PC-9 (cell line): ENCODE measurements at regions not wholly inside any gene's neighbourhood (a gene's known extent, or its start where the extent isn't known, plus 50 kb on each side); places are given as distances from the start of the nearest gene placed in this dataset.
A peak's percentile ranks its signal among the peaks of the same experiment; 100 is the strongest.

ENCODE experiments used
- BruUV-seq: library from RNA; stranded (reverse); fragments of 400-500 nt; replicated peaks from 2 replicates; lab custom pipeline; 2021; lab: Mats Ljungman, UMichigan
- CTCF ChIA-PET: fragments of 300-600 bp; sonication (Branson Sonifier 250); formaldehyde crosslinking; loops from one replicate; lab custom pipeline; 2022; ENCODE audit warnings: antibody characterized with exemption; lab: Charles Lee
- POLR2A ChIA-PET: fragments of 300-600 bp; sonication (Branson Sonifier 250); formaldehyde crosslinking; loops from one replicate; lab custom pipeline; 2022; ENCODE audit warnings: antibody characterized with exemption; ENCODE audit not compliant: unreplicated experiment; lab: Charles Lee
- DNase-seq, 2 experiments: peaks; one replicate each; pipeline versions ENCODE4 v3.0.0 to v3.0.0-alpha.2; 2015 to 2022; ENCODE audit warnings: mixed read lengths in 1 of 2
- H2AFZ ChIP-seq: fragments of 200-600 bp; sonication (generic); 2 replicates; pipeline ENCODE4 v1.8.1; 2017; ENCODE audit warnings: antibody characterized with exemption
- H3F3A ChIP-seq: fragments of 200-600 bp; sonication (generic); 2 replicates; pipeline ENCODE4 v1.8.1; 2017; ENCODE audit warnings: antibody characterized with exemption, mild to moderate bottlenecking, low read depth; ENCODE audit not compliant: insufficient read depth
- H3K27ac ChIP-seq: fragments of 200-600 bp; sonication (generic); 2 replicates; pipeline ENCODE4 v1.6.1; 2016; ENCODE audit warnings: mixed run types
- H3K27me3 ChIP-seq: fragments of 200-600 bp; sonication (generic); 2 replicates; pipeline ENCODE4 v1.6.1; 2016; ENCODE audit warnings: low read depth, mixed run types; ENCODE audit not compliant: insufficient read depth
- H3K36me3 ChIP-seq: fragments of 200-600 bp; sonication (generic); 2 replicates; pipeline ENCODE4 v1.6.1; 2016; ENCODE audit warnings: low read depth, mixed run types
- H3K4me1 ChIP-seq: fragments of 200-600 bp; sonication (generic); replicated peaks from 2 replicates; pipeline ENCODE4 v1.6.1; 2016; ENCODE audit warnings: mixed run types; ENCODE audit not compliant: insufficient read depth
- H3K4me2 ChIP-seq: fragments of 200-600 bp; sonication (generic); 2 replicates; pipeline ENCODE4 v1.6.1; 2017; ENCODE audit warnings: mixed run types
- H3K4me3 ChIP-seq: fragments of 200-600 bp; sonication (generic); 2 replicates; pipeline ENCODE4 v1.6.1; 2016; ENCODE audit warnings: mixed run types
- H3K79me2 ChIP-seq: fragments of 200-600 bp; sonication (generic); 2 replicates; pipeline ENCODE4 v1.6.1; 2017; ENCODE audit warnings: low read depth, mixed run types
- H3K9me2 ChIP-seq: fragments of 200-600 bp; sonication (generic); 2 replicates; pipeline ENCODE4 v1.8.1; 2017; ENCODE audit warnings: mild to moderate bottlenecking; ENCODE audit not compliant: insufficient read depth
- H3K9me3 ChIP-seq: fragments of 200-600 bp; sonication (generic); 2 replicates; pipeline ENCODE4 v1.8.1; 2016; ENCODE audit warnings: low read depth; ENCODE audit not compliant: insufficient read depth
- H4K20me1 ChIP-seq: fragments of 200-600 bp; sonication (generic); 2 replicates; pipeline ENCODE4 v1.8.1; 2017; ENCODE audit not compliant: insufficient read depth
- CTCF ChIP-seq: fragments of 200-600 bp; sonication (generic); conservative IDR thresholded peaks from 2 replicates; pipeline ENCODE4 v1.6.1; 2017; ENCODE audit warnings: mixed run types, antibody characterized with exemption, mild to moderate bottlenecking, moderate library complexity
- EZH2 ChIP-seq: fragments of 200-600 bp; sonication (generic); IDR thresholded peaks from 2 replicates; pipeline ENCODE4 v1.8.0; 2017; ENCODE audit warnings: antibody characterized with exemption, low read depth
- intact Hi-C: fragments of 100-400 bp; cut with micrococcal nuclease; formaldehyde crosslinking; loops from one replicate; pipeline ENCODE4 v1.10.0; 2022; ENCODE audit not compliant: unreplicated experiment

GRCh38 chr20:54377992-54378773 lies 97.2 kb upstream of the DOK5 start:
- H3K4me2 ChIP-seq, result no peak overlapping the region
- H3K9me3 ChIP-seq, result no peaks in the 10 kb centered on the region; the same call in 1 of the 2 replicates
- no peak overlapping the region for H3K4me3 ChIP-seq
- H3F3A ChIP-seq, result no peaks in the 10 kb centered on the region
- POLR2A ChIA-PET, result no interaction called here
- no peaks in the 10 kb centered on the region for H3K79me2 ChIP-seq
- CTCF ChIA-PET, result no interaction called here
- H2AFZ ChIP-seq, result no peak overlapping the region
- no peaks in the 10 kb centered on the region for H3K27me3 ChIP-seq
- BruUV-seq, result no TSS peak
- intact Hi-C loops, result no loop called here
- no peaks in the 10 kb centered on the region for H4K20me1 ChIP-seq
- no peaks in the 10 kb centered on the region for H3K9me2 ChIP-seq
- TF ChIP-seq EZH2, result no peak
- TF ChIP-seq CTCF, result no peak
- no peak for DNase-seq
- no peak overlapping the region for H3K27ac ChIP-seq
- H3K4me1 ChIP-seq, result peaks cover 3% of the 10 kb centered on the region; the same call in 1 of the 2 replicates
- H3K36me3 ChIP-seq, result no peaks in the 10 kb centered on the region

- intact Hi-C loops, result loop anchor here (10.0 kb wide), 1 partner anchor 155 kb away; no protein-coding TSS in a partner anchor
- H3K27me3 ChIP-seq, result no peaks in the 10 kb centered on the region
- TF ChIP-seq CTCF, result no peak
- TF ChIP-seq EZH2, result no peak
- no peaks in the 10 kb centered on the region for H3K36me3 ChIP-seq
- no peak overlapping the region for H3K4me2 ChIP-seq
- BruUV-seq, result no TSS peak
- no peaks in the 10 kb centered on the region for H3K79me2 ChIP-seq
- no peak overlapping the region for H3K4me3 ChIP-seq
- no peaks in the 10 kb centered on the region for H4K20me1 ChIP-seq
- CTCF ChIA-PET, result no interaction called here
- H2AFZ ChIP-seq, result no peak overlapping the region
- DNase-seq, result no peak
- H3F3A ChIP-seq, result no peaks in the 10 kb centered on the region
- no peak overlapping the region for H3K27ac ChIP-seq
- no peaks in the 10 kb centered on the region for H3K9me2 ChIP-seq
- H3K9me3 ChIP-seq, result no peaks in the 10 kb centered on the region
- POLR2A ChIA-PET, result no interaction called here
- H3K4me1 ChIP-seq, result peaks cover 3% of the 10 kb centered on the region; the same call in 1 of the 2 replicates
Observed at GRCh38 chr20:54379893-54380584, 95.4 kb upstream of the DOK5 start.

- no TSS peak for BruUV-seq
- CTCF ChIA-PET, result no interaction called here
- TF ChIP-seq EZH2, result no peak
- H3F3A ChIP-seq, result no peaks in the 10 kb centered on the region
- no peak overlapping the region for H3K27ac ChIP-seq
- POLR2A ChIA-PET, result no interaction called here
- peak overlapping the region; percentile 36 for H3K4me2 ChIP-seq
- peak; percentile 4 to 61 for DNase-seq
- intact Hi-C loops, result loop anchor here (10.0 kb wide), 1 partner anchor 158 kb away; no protein-coding TSS in a partner anchor
- H3K9me2 ChIP-seq, result no peaks in the 10 kb centered on the region
- H3K79me2 ChIP-seq, result no peaks in the 10 kb centered on the region
- H3K36me3 ChIP-seq, result no peaks in the 10 kb centered on the region
- H3K27me3 ChIP-seq, result no peaks in the 10 kb centered on the region
- H3K9me3 ChIP-seq, result no peaks in the 10 kb centered on the region
- H4K20me1 ChIP-seq, result no peaks in the 10 kb centered on the region
- H3K4me3 ChIP-seq, result no peak overlapping the region
- no peak overlapping the region for H2AFZ ChIP-seq
- peaks cover 3% of the 10 kb centered on the region; the same call in 1 of the 2 replicates for H3K4me1 ChIP-seq
Observed at GRCh38 chr20:54382419-54382818, 93.0 kb upstream of the DOK5 start.
